H1 (cell line): ENCODE measurements at regions not wholly inside any gene's neighbourhood (a gene's known extent, or its start where the extent isn't known, plus 50 kb on each side); places are given as distances from the start of the nearest gene placed in this dataset.

ENCODE experiments used
- CHD7 ChIP-seq: fragments of 300-600 bp; sonication (generic); IDR thresholded peaks from 2 replicates; pipeline ENCODE4 v1.7.1; 2012; ENCODE audit warnings: low read length, moderate library complexity, mild to moderate bottlenecking, inconsistent platforms; ENCODE audit not compliant: insufficient replicate concordance
- MAFK ChIP-seq: IDR thresholded peaks from 2 replicates; pipeline ENCODE4 v1.6.1; 2012; ENCODE audit warnings: low read depth, mild to moderate bottlenecking, improper control_type of control experiment, low read length

- TF ChIP-seq CHD7 (no peak), MAFK (peak; percentile 83)
Measured at GRCh38 chr18:45173327-45173726, 441.9 kb upstream of the SLC14A2 start (continued).
